HEK293 (cell line): ENCODE measurements at regions not wholly inside any gene's neighbourhood (a gene's known extent, or its start where the extent isn't known, plus 50 kb on each side); places are given as distances from the start of the nearest gene placed in this dataset.

Experiments used
- CTCF ChIP-seq: fragments of 450-650 bp; formaldehyde crosslinking; IDR thresholded peaks from 2 replicates; pipeline ENCODE4 v1.5.1; 2016; ENCODE audit warnings: missing biosample characterization, missing genetic modification characterization
- ELK4 ChIP-seq: IDR thresholded peaks from 2 replicates; pipeline ENCODE4 v1.6.1; 2011; ENCODE audit warnings: mild to moderate bottlenecking, low read depth, low read length, borderline replicate concordance
- ZBTB6 ChIP-seq: fragments of 450-650 bp; formaldehyde crosslinking; IDR thresholded peaks from 2 replicates; pipeline ENCODE4 v1.5.1; 2017; ENCODE audit warnings: missing biosample characterization, missing genetic modification characterization
- ZNF24 ChIP-seq: fragments of 450-650 bp; formaldehyde crosslinking; IDR thresholded peaks from 2 replicates; pipeline ENCODE4 v1.5.1; 2016; ENCODE audit warnings: missing biosample characterization, missing genetic modification characterization
- ZNF488 ChIP-seq: fragments of 450-650 bp; formaldehyde crosslinking; IDR thresholded peaks from 2 replicates; pipeline ENCODE4 v1.5.1; 2016; ENCODE audit warnings: missing biosample characterization, missing genetic modification characterization
- ZNF513 ChIP-seq: fragments of 450-650 bp; IDR thresholded peaks from 2 replicates; pipeline ENCODE4 v1.5.1; 2018; ENCODE audit warnings: missing biosample characterization, missing genetic modification characterization
- ZNF548 ChIP-seq: fragments of 450-650 bp; formaldehyde crosslinking; IDR thresholded peaks from 2 replicates; pipeline ENCODE4 v1.5.1; 2016; ENCODE audit warnings: missing biosample characterization, missing genetic modification characterization
- ZSCAN18 ChIP-seq: fragments of 450-650 bp; formaldehyde crosslinking; IDR thresholded peaks from 2 replicates; pipeline ENCODE4 v1.5.1; 2016; ENCODE audit warnings: missing biosample characterization, missing genetic modification characterization
- ZSCAN5A ChIP-seq: fragments of 450-650 bp; formaldehyde crosslinking; IDR thresholded peaks from 2 replicates; pipeline ENCODE4 v1.5.1; 2016; ENCODE audit warnings: missing biosample characterization, missing genetic modification characterization

GRCh38 chr4:110900213-110900769, 277.4 kb upstream of the PITX2 start:
- TF ChIP-seq ZNF24 (tag by site-specific recombination): no peak
- no peak for TF ChIP-seq ELK4
- no peak for TF ChIP-seq ZSCAN5A (tag by site-specific recombination)
- no peak for TF ChIP-seq CTCF (tag by site-specific recombination)
- TF ChIP-seq ZNF488 (tag by site-specific recombination): no peak
- no peak for TF ChIP-seq ZNF513
- TF ChIP-seq ZNF548 (tag by site-specific recombination): no peak
- no peak for TF ChIP-seq ZBTB6 (tag by site-specific recombination)
- TF ChIP-seq ZSCAN18: no peak
